GM18907 (cell line): ENCODE measurements at regions not wholly inside any gene's neighbourhood (a gene's known extent, or its start where the extent isn't known, plus 50 kb on each side); places are given as distances from the start of the nearest gene placed in this dataset.
"Not testable (repeated sequence)": the region's sequence is repeated elsewhere in the genome, so short reads cannot be mapped to it uniquely, and the experiment has no call there.

Source experiments
- ATAC-seq: cut with Tn5 transposase; IDR thresholded peaks from one replicate; pipeline ENCODE4 v1.9.1; 2021; ENCODE audit warnings: mild to moderate bottlenecking, moderate library complexity; ENCODE audit not compliant: unreplicated experiment

DNA sequence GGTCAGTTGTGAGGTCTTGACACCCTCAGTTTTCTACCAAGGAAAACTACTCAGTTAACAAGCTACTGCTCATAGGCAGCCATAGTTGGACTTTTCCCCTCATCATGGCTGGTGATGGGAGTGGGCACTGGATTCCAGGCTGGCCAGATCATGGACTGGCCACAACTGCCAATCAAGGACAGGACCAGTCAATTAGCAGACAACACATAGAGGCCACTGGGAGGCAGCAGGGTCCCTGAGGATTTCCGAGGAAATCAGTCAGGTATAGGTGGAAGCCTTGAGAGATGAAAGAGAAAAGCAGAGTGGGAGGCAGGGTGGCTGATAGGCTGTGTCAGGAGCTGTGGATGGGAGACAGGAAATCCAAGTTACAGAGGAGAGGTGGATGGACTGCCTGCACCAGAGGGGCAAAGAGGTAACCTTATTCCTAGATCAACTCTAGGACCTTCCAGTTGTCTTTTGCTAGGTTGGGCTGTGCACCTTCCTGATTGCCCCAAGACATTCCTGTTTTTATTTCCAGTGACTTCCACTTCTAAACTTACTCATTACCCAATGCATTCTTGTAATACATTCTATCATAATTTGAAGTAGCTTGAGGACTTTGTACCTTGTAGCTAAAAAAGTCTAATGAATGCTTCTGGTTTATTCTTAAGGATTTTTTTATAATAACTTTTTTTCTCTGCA lies 361.8 kb downstream of the KCNRG start:
- ATAC-seq: no peak

DNA sequence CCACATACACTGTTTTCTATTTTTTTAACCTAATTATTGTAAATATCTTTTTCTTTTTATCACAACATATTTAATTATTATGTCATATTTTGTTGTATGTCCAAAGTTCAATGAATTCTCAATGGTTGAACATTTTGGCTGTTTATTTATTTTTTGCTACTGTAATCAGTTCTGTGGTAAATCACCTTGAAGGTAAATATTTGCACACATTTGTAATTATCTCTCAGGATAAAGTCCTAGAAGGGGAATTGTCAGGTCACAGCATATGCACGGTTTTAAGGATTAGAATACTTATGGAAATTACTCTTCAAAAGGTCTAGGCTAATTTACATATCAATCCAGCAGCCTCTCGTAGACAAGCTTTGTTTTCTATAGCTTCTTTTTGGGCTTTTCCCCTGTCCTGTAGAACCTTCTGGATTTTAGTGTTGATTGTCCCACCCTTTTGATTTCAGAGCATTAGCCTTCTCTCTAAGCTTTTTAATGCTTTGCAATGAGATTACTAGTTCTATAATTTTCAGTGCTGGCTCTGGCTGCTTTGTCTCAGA lies 362.6 kb downstream of the KCNRG start:
- ATAC-seq: no peak

DNA sequence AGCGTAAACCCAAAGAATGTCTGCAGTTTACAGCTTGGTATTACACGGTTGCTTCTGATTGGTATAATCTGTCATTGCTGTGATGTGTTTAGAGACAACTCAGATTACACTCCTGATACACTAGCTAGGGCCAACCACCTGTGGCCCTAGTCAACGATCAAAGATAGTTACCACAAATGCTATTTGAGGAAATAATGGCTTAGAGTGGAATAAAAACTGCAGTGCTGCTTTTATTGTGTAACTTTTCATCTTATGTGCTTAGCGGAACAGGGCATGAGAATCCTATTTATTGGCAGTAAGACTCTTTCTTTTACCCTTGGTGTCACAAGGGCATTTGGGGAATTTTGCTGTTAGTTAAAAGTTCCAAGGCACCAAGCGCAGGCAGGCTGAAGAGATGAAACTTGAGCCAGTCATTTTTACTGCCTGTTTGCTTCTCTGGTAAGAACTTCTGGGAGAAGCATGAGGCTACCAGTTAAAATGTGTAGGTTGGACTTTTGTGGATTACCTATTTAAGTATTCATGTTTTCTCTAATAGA lies 363.3 kb downstream of the KCNRG start:
- no peak for ATAC-seq

DNA sequence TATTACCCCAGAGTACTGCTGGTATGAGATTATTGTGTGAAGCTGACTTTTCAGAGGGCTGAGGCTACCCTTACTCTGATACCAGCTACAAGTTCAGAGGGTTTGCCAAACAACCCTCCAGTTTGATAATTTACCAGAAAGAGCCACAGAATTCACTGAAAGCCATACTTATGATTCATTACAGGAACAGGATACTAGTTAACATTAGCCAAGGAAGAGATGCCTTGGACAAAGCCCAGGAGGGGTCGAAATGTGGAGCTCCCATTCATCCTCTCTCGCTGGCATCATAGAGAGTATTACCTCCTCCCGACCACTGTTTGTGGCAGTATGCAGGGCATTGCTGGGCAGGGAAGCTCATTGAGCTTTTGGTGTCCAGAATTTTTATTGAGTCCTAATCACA lies 364.3 kb downstream of the KCNRG start:
- no peak for ATAC-seq

DNA sequence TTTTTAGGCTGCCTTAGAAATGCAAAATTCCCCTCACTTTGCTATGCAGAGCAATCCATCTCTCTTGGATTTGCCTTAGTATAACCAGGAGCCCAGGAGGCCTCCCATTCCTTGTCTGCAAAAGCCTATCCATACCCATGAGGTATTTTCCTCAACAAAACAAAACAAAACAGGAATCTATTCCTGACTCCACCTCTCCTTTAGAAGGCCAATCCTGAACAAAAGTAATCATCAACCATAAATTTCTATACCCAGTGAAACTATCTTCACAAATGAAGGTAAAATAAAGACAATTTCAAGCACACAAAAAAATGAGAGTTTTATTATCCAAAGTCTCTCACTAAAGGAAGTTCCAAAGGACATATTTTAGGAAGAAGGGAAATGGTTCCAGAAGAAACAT lies 365.7 kb downstream of the KCNRG start:
- ATAC-seq: no peak

DNA sequence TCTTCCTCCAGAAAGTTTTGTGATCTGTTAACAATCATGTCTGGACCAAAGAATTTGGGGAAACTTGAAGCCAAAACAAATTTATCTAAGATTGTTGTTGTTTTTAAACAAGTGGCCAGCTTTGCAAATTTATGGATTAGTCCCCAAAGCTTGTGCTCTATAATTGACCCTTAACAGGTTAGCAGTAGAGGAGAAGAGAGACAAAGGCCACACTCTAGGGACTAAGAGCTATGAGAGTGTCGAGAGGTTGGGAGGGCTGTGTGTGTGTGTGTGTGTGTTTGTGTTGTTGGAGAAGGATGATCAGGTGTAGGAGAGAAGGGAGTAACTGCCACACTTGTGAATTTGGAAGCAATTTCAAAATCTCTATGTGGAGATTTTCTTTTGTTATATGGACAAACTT lies 367.3 kb downstream of the KCNRG start:
- ATAC-seq: no peak

DNA sequence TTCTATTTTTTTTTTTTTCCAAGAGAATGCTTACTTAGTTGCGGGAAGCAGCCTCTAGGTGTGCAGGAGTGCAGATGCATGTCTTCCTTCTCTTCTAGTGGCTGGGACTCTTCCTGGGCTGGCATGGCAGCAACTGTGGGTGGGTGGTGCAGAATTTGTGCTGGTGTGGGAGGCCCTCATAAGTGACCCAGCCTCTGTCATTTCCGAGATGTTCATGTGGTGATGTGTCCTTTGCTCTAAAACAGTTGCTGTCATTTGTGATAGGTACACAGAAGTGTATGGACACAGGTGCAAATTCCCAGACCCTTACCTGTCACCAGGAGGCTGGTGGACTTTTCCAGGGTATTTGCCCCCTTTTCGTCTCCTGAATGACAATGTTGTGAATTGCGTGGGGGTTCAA lies 367.7 kb downstream of the KCNRG start:
- no peak for ATAC-seq

DNA sequence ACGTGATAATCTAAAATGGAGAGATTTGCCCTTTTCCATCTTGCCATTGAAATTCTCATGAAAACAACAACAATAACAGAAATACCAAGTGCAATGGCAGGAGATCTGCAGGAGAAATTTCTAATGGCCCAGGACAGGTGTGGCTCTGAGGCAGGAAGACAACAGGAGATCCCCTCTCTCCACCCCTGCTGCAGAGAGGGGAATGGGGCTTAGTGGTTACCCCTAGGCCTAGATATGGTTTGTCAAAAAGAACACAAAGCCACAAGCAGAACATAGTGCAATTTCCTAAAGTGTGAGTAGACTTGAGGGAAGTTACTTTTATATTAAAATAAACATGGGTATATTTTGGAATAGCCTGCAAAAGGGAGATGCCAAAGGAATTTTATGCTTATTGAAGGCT lies 369.5 kb downstream of the KCNRG start:
- ATAC-seq: no peak

DNA sequence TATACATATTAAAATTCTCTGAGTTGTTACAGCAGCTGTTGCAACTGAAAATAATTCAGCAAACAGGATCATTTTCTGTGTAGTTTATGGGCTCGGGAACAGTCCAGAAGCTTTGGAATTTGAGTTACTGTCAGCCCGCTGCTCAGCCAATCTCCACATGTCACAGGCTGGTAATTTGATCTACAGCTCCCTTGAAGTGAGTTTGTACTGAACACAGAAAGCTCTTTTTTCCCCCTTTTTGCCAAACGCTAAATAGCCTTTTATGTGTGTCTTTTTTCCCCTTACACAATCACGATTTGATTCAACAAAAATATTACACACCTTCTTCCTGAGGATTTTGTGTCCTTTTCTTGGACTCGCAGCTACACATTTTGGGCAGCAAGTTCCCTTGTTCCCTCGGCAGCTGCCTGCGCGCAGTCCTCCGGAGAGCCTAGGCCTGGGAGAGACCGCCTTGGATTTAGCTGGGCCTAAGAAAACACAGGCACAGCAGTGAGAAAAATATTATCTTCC lies 371.4 kb downstream of the KCNRG start:
- no peak for ATAC-seq

DNA sequence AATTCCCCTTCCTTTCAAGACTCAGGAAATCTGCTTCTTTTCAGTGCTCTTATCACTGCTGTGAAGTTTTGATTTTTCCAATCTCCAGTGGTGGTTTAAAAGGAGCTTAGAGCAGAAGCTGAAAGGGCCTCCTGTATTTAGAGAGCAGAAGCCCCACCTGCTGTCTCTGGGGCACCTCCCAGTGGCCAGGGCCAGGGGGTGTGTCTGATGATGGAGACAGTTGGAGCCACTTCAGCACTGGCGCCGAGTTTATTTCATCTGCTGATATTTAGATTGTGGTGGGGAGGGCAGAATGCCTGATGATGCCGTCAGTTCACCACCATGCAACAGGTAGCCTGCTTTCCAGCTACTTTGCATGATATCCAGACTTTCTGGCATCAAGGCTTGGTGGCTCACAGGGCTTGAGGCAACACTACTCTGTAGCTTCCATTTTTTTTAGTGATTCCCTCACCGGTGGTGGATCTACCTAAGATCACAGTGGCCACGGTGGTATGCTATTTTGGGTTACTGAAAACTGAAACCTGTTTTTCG lies 371.9 kb downstream of the KCNRG start:
- ATAC-seq: no peak

DNA sequence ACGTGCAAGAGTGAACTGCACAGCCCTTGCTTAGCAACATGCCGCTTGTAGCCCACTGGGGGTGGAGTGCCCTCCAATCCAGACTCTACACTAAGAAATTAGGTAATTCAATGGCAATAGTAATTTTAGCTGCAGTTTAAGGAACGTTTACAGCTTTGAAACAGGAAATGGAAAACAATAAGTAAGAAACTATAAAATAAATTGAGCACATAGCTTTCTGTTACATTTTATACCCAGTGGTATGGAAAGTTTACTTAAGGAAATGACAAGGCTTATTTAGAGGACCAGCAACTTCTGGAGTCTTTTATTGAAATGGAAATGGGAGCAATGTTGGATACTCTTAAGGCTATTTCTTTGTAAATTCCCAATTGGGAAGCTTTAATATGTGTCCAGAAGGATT lies 373.2 kb downstream of the KCNRG start:
- ATAC-seq: no peak

DNA sequence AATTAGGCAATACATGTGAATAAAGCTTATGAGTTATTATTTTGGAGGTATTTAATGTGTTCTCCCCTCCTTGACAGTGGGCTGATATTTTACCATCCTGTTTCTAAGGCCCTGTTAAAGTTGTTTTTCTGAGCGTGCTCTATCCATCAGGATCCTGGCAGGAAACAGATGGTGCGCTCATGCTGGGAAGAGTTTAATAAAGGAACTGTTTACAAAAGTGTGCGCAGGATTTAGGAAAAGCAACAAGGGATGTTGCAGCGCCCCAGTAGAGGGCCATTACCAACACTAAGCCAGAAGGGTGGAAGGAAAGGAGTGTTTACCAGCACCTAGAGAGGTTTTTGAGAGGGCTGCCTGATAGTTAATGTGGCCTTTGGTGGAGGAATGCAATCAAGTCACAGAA lies 374.5 kb downstream of the KCNRG start:
- no peak for ATAC-seq

DNA sequence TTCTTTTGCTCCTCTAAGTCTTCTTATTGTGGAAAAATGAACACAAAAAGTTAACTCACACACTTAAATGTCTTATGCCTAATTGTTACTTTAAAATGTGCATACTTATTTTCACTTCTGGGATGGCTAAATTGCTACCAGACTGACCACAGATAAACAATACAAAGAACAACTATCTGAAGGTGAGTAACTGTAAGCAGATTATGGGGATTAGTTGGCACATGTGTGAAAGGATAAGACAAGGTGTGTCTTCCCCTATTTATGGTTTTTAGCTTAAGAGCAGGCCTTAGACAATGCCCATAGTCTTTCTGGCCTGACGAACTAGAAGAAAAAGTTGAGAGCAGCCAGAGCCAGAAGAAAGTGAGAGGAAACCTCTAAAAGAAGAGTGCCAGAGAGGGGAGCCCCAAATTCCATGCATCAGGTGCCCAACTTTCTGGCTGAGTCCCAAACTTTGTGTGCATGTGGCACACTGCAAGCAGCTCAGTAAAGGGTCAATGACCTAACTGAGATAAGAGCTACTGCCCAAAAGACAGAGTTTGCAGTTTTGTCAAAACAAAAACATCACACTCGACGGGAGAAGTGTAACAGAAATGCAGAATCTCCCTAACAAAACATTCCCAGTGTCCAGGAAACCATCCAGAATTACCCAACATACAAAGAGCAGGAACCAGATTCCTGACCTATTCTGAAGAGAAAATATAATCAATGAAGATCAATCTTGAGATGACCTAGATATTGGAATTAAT lies 375.4 kb downstream of the KCNRG start:
- ATAC-seq: no peak

DNA sequence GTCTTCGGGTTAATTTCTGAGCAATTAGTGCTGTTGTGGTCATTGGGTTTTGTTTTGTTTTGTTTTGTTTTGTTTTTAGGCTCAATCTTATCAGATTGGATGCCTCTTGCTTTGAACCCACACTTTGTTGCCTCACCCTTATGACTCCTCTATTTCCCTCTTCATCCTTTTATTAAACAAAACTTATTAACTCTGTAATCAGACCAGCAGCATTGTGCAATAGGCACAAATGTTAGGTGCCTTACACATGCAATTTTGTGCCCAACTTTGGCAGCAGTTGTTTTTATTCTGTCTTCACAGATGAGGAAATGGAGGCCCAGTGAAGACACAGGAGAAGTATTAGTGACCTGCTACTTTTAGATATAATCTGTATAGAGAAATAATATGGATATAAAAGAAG lies 377.7 kb downstream of the KCNRG start:
- no peak for ATAC-seq

DNA sequence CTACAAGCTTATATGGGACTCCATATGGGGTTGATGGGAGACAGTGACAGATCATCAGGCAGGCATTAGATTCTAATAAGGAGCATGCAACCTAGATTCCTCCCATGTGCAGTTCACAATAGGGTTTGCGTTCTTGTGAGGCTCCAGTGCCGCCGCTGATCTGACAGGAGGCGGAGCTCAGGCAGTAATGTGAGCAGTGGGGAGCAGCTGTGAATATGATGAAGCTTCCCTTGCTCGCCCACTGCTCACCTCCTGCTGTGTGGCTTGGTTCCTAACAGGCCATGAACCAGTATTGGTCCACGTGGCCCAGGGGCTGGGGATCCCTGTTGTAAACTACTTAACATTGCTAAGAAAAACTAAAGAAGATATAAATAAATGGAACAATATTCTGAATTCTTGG lies 378.4 kb downstream of the KCNRG start:
- no peak for ATAC-seq

DNA sequence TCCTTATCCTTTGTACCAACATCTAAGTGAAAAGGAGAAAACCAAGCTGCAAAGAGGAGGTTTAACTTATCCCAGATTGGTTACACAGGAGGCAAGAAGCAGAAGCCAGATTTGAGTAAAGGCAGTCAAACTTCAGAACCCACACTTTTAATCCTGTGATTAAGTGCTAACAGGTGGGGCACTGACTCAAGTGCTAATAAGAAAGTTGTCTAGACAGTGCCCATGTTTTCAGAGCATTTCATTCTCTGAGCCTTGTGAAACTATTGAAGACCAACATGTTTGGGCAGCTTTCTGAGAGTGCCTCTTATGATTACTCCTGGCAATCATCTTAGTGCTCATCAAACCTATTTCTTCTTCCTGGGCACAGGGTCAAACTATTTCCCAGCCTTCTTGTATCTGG lies 380.8 kb downstream of the KCNRG start:
- no peak for ATAC-seq

DNA sequence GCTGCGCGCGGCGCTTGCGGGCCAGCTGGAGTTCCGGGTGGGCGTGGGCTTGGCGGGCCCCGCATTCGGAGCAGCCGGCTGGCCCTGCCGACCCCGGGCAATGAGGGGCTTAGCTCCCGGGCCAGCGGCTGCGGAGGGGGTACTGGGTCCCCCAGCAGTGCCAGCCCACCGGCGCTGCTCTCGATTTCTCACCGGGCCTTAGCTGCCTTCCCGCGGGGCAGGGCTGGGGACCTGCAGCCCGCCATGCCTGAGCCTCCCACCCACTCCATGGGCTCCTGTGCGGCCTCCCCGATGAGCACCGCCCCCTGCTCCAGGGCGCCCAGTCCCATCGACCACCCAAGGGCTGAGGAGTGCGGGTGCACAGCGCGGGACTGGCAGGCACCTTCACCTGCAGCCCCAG lies 381.4 kb downstream of the KCNRG start:
- not testable (repeated sequence) for ATAC-seq

DNA sequence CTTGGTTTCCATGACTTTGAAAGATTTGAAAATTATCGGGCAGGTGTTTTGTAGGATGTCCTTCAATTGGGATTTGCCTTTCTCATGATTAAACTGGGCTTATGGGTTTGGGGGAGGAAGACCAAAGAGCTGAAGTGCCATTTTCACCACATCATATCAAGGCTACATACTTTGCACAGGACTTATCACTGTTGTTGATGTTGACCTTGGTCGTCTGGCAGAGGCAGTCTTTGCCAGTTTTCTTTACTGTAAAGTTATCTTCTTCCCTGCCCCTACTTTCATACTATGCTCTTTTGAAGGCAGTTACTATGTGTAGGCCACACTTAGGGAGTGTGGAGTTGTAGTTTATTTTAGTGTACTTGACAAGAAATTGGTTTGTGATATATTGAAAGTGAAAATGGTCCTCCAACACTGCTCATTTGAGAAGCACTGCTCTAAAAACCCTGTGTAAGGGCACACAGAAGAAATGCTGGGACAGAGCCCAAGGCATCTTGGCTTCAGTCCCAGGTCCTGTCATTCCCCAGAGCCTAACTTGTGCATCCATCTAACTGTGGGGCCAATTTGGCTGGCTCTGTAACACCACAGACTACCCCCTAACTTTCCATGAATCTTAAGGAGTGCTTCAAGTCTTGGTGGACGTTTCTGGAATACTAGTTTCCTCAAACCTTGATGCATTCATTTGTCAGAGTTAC lies 384.9 kb downstream of the KCNRG start:
- no peak for ATAC-seq

DNA sequence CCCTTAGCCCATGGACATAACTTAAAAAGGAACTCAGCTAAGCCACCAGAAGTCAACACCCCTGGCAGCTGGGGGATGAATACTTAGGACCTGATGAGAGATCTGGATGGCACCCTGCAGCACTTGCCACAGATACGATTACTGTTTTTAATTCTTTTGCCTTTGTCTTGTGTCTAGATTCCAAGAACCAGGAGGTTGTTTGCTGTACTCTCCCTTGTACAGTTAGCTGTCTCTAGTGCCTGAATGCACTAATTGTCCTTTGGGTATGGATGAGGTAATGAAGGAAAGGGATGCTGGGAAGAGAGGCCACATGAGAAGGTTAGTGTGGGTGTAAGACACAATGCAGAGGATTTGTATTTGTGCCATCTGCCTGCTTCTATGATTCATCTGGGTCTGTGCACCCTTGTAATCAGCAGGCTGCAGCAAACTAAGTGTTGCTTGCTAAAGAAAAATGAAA lies 385.8 kb downstream of the KCNRG start:
- no peak for ATAC-seq

DNA sequence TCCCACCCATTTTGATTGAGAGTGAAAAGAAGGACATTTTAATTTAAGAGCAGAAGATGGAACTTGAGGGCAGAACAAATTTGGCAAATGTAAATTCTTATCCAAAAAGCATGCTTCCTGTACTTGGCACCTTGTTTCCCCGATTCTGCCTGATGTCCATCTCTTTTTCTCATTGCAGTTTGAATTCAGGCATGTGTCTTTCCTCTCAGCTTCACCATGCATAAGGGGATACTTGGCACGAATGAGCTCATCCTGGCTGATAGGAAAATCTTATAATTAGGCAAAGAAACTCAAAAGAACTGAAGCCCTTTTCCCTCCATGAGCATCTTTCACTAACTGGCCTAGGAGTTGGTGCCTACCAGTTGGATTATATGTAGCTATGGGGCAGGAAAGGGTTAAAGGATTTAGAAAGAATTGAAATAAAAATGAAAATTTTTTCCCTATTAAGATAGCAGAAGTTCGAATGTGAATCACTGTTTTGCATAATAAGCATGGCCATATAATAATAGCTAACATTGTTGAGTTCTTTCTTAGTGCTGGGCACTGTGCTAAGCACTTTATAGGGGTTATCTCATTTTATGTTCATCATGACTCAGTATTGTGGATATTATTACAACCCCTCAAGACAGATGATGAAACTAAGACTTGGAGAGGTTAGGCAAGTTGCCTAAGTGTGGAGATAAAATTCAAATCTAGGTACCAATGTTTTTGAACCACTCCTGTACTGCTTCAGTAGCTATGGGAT lies 386.6 kb downstream of the KCNRG start:
- no peak for ATAC-seq
